DMS53 treated with DMSO at 0.1 percent for 48 hours (cell line): ENCODE measurements at regions not wholly inside any gene's neighbourhood (a gene's known extent, or its start where the extent isn't known, plus 50 kb on each side); places are given as distances from the start of the nearest gene placed in this dataset.
"Not testable (repeated sequence)": the region's sequence is repeated elsewhere in the genome, so short reads cannot be mapped to it uniquely, and the experiment has no call there.

Experiments used
- DNase-seq: peaks from one replicate; lab custom pipeline; 2025; ENCODE audit not compliant: unreplicated experiment; lab: John Stamatoyannopoulos, UW

DNA sequence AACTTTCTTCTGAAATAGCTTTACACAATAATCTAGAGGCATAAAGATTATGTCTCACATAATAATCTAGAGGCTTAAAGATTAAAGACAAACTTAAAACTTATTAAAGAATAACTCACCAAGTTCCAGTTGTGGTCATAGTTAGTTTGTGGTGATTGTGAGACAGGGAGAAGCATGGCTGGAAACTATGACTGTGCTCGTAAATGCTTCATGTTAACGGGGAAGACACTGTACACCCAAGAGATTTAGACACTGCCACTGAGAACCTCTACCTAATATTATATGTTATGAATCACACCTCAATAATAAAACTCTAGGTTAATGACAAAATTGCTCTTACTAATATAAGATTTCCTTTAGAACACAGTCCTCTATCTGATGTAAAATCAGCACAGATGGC lies 541.6 kb downstream of the TMEM121 start:
- DNase-seq: no peak

GRCh38 chr14:106069804-106070625 lies 543.6 kb downstream of the TMEM121 start:
- DNase-seq: no peak

DNA sequence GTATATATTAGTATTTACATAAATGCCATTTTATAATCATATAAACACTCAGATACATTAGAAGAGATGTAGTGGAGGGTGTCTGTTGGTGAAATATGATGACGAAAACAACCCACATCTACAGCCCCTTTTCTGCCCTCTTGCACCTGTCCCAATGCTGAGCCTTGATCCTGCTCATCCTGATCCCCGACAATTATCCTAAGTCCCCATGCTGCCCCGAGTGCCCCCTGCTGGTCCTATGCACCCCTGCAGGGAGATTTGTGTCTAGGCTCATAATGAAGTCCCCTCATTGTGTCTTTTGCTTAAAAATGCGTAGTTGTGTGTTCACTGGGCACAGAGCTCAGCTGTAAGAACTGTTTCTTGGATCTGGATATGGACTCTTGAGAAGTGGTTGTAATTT lies 554.5 kb downstream of the TMEM121 start:
- no peak for DNase-seq

GRCh38 chr14:106081721-106082120 lies 555.3 kb downstream of the TMEM121 start:
- not testable (repeated sequence) for DNase-seq

GRCh38 chr14:106083082-106083481 lies 556.7 kb downstream of the TMEM121 start:
- DNase-seq: no peak

DNA sequence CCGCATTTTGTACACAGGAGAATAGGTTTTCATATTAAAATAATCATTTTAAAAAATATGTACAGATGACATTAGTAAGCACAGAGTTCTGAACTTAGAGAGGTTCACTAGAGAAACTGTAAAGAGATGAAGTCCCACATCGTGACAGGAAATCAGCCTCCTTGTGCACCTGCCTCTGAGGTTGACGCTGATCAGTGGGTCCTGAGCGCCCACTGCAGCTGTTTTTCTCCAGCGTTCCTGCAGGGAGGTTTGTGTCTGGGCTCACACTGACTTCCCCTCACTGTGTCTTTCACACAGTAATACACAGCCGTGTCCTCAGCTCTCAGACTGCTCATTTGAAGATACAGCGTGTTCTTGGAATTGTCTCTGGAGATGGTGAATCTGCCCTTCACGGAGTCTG lies 561.5 kb downstream of the TMEM121 start:
- DNase-seq: no peak

DNA sequence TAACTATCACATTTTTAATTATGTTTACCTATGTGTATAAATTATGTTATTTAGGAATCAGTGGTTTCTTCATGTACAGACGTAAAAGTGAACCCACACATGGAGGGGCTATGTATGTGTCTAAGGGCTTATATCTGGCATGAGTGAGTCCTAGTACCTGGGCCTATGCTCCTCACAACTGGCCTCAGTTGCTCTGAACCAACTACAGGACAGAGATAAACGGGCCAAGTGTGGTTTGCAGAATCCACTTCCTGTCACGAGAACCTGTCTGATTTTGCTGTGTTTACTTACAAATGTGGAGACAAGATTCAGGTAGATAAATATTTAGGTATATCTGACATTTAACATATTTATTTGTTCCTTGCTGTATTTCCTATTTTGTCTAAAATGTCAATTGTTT lies 562.5 kb downstream of the TMEM121 start:
- DNase-seq: not testable (repeated sequence)

- DNase-seq: no peak
Measured at GRCh38 chr14:106094654-106095189, 568.3 kb downstream of the TMEM121 start.

GRCh38 chr14:106107703-106108102 lies 581.3 kb downstream of the TMEM121 start:
- DNase-seq: no peak

DNA sequence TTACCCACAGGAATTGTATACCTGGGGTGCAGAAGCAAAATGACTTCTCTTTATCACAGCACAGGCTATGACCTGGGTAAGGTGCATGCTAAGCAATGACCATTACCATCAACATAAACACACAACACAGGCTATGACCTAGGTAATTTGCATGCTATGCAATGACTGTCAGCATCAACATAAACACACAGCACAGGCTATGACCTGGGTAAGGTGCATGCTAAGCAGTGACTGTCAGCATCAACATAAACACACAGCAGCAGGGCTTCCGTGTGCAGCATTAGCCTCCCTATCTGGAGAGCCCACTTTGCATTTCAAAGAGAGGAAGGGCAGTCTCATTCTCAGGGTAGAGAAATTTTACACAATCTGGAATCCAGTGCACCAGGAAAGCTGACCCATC lies 583.0 kb downstream of the TMEM121 start:
- DNase-seq: no peak

DNA sequence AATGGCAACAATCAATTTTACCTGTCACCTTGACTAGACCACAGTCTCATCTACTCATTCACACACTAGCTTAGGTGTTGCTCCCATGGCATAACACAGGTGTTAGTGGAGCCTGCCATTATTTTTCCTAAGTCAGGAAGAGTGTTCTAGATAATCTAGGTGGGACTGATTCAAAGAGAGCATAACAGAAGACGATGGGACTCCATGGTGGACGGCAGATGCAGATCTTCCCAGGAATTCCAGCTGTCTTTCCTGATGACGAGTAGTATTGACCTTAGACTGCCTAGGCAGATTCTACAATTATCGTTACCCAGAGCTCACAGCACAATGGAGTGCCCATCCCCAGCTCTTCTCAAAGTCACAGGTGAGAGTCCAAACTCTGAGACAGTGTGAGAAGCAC lies 589.0 kb downstream of the TMEM121 start:
- no peak for DNase-seq

DNA sequence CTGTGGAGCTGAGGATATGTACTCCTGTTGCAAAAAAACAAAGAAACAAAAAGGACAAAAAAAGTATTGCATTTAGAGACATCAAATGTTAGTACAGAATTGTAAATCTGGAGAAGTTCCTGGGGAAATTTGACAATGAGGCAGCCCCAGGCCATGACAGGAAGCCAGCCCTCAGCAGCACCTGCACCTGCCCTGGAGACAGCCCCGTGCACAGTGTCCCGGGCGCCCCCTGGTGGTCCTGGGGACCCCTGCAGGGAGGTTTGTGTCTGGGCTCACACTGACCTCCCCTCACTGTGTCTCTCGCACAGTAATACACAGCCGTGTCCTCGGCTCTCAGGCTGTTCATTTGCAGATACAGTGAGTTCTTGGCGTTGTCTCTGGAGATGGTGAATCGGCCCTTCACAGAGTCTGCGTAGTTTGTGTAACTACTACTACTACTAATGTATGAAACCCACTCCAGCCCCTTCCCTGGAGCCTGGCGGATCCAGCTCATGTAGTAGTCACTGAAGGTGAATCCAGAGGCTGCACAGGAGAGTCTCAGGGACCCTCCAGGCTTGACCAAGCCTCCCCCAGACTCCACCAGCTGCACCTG lies 590.1 kb downstream of the TMEM121 start:
- DNase-seq: not testable (repeated sequence)

- no peak for DNase-seq
Measured at GRCh38 chr14:106120101-106120500, 593.7 kb downstream of the TMEM121 start.

DNA sequence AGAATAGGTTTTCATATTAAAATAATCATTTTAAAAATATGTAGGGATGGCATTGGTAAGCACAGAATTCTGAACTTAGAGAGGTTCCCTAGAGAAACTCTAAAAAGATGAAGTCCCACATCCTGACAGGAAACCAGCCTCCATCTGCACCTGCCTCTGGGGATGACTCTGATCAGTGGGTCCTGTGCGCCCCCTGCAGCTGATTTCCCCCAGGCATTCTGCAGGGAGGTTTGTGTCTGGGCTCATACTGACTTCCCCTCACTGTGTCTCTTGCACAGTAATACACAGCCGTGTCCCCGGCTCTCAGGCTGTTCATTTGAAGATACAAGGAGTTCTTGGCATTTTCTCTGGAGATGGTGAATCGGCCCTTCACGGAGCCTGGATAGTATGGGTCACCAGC lies 602.9 kb downstream of the TMEM121 start:
- DNase-seq: no peak

DNA sequence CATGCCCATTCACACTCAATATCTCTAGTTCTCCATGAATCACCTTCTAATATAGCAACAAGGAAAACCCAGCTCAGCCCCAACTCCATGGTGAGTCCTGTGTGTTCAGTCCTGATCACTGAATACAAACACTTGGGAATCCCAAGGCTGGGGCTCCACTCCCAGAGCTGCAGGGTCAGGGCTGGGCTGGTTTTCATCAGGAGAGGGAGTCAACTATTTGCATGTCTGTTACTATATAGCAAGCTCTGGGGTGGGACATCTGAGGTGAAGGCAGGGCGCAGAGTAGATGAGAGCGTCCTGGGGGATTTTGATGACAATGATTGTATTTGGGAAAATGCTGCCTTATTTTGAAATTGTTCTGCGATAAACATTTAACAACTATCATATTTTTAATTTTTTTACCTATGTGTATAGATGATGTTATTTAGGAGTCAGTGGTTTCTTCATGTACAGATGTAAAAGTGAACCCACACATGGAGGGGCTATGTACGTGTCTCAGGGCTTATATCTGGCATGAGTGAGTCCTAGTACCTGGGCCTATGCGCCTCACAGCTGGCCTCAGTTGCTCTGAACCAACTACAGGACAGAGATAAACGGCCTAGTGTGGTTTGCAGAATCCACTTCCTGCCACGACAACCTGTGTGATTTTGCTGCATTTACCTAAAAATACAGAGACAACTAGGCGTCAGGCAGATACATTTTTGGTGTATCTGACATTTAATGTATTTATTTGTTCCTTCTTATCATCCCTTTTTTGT lies 603.7 kb downstream of the TMEM121 start:
- DNase-seq: not testable (repeated sequence)

- DNase-seq: not testable (repeated sequence)
Measured at GRCh38 chr14:106133126-106133525, 606.7 kb downstream of the TMEM121 start.

DNA sequence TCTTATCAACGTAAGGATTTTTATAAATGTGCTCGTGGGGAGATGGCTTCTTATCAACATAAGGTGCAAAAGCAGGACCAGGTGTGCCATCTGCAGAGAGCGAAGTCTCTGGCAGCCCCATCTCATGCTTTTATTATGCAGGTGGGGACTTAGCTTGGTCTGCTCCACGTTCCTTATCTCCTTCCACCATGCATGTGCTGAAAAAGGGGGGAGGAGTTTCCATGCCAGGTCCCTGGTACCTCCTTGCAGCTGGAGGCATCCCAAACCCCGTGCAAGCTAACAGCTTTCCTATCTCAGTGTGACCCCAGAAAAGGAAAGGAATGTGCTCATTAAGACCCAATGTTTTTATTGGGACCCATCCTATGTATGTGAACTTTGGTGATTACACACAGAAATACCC lies 608.5 kb downstream of the TMEM121 start:
- no peak for DNase-seq

DNA sequence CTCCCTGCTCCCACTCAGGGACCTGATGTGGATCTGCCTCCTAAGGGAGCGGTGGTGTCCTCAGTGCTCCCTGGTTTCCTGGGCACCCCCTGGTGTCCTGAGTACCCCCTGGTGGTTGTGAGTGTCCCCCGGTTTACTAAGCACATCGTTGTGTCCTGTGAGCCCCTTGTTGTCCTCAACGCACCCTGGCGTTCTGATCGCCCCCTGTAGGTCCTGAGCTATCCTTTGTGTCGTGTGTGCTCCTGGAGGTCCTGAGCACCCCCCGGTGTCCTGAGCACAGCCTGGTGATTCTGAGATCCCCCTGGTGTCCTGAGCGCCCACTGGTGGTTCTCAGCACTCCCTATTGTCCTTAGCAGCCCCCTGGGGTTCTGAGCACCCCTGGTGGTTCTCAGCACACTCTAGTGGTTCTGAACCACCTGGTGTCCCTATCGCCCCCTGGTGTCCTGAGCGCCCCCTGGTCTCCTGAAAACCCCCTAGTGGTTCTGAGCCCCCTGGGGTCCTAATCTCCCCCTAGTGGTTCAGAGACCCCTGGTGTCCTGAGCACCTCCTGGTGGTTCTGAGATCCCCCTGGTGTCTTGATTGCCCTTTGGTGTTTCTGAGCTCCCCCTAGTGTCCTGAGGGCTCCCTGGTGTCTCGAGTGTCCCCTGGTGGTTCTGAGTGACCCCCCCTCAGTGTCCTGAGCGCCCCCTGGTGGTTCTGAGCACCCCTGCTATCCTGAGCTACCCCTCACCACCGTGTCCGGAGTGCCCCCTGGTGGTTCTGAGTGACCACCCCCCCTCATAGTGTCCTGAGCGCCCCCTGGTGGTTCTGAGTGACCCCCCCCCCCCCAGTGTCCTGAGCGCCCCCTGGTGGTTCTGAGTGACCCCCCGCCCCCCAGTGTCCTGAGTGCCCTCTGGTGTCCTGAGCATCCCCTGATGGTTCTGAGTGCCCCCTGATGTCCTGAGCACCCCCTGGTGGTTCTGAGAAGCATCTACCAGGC lies 615.1 kb downstream of the TMEM121 start:
- no peak for DNase-seq

DNA sequence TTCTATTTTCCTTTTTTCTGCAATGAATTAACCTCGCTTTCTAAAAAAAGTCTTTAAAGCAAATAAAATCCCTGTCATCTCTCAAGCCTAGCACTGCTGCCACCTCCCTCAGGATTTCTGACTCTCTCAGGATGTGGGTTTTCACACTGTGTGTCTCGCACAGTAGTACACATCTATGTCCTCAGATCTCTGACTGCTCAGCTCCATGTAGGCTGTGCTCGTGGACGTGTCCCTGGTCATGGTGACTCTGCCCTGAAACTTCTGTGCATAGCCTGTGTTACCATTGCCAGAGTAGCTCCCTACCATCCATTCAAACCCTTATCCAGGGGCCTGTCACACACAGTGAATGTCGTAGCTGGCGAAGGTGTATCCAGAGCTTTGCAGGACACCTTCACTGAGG lies 619.3 kb downstream of the TMEM121 start:
- not testable (repeated sequence) for DNase-seq

GRCh38 chr14:106153362-106153955 lies 627.1 kb downstream of the TMEM121 start:
- DNase-seq: not testable (repeated sequence)
